Natural killer cell (primary cell): ENCODE measurements at regions not wholly inside any gene's neighbourhood (a gene's known extent, or its start where the extent isn't known, plus 50 kb on each side); places are given as distances from the start of the nearest gene placed in this dataset.
"Not testable (repeated sequence)": the region's sequence is repeated elsewhere in the genome, so short reads cannot be mapped to it uniquely, and the experiment has no call there.

Source experiments
- ATAC-seq, 3 donors: fragments of 150-1000 bp in 2 of 3; fragments of 200-7000 bp in 1 of 3; cut with Tn5 transposase; 1 replicate in 1 of 3; 2 replicates in 2 of 3; pipeline ENCODE4 v1.10.0; 2021; ENCODE audit warnings: mild to moderate bottlenecking in 2 of 3, moderate library complexity in 2 of 3
- DNase-seq, 2 donors: peaks; one replicate each; pipeline versions ENCODE4 v3.0.0 to v3.0.0-alpha.2; 2013 to 2021; ENCODE audit warnings: mixed read lengths in 1 of 2
- H3K27ac ChIP-seq: one replicate; pipeline ENCODE4 v1.5.1; 2013; ENCODE audit warnings: mild to moderate bottlenecking, low read length
- H3K27me3 ChIP-seq: one replicate; pipeline ENCODE4 v1.6.1; 2013; ENCODE audit warnings: low read length; ENCODE audit not compliant: control insufficient read depth, insufficient read depth
- H3K36me3 ChIP-seq: one replicate; pipeline ENCODE4 v1.6.1; 2013; ENCODE audit warnings: low read length; ENCODE audit not compliant: control insufficient read depth, insufficient read depth
- H3K4me1 ChIP-seq: one replicate; pipeline ENCODE4 v1.6.1; 2013; ENCODE audit warnings: low read length; ENCODE audit not compliant: control insufficient read depth, insufficient read depth
- H3K4me3 ChIP-seq: one replicate; pipeline ENCODE4 v1.5.1; 2013; ENCODE audit warnings: low read length
- H3K9me3 ChIP-seq: one replicate; pipeline ENCODE4 v1.6.1; 2013; ENCODE audit warnings: low read length; ENCODE audit not compliant: control insufficient read depth, insufficient read depth
- H3K27ac Mint-ChIP-seq, 2 donors: one replicate each; pipeline ENCODE4 v1.8.0; 2022; ENCODE audit warnings: mild to moderate bottlenecking in 2 of 2, mixed read lengths in 2 of 2, moderate library complexity in 1 of 2
- H3K27me3 Mint-ChIP-seq, 2 donors: one replicate each; pipeline ENCODE4 v1.8.0; 2022; ENCODE audit warnings: low read depth in 2 of 2, mixed read lengths in 2 of 2
- H3K36me3 Mint-ChIP-seq: one replicate; pipeline ENCODE4 v1.8.0; 2022; ENCODE audit warnings: mixed read lengths
- H3K4me1 Mint-ChIP-seq, 2 donors: one replicate each; pipeline ENCODE4 v1.8.0; 2022; ENCODE audit warnings: mixed read lengths in 2 of 2
- H3K4me3 Mint-ChIP-seq: one replicate; pipeline ENCODE4 v1.8.0; 2022; ENCODE audit warnings: mild to moderate bottlenecking, moderate library complexity, mixed read lengths
- H3K9me3 Mint-ChIP-seq, 2 donors: one replicate each; pipeline ENCODE4 v1.8.0; 2022; ENCODE audit warnings: mixed read lengths in 2 of 2
- CTCF ChIP-seq: fragments of 200-600 bp; IDR thresholded peaks from one replicate; pipeline ENCODE4 v1.8.0; 2022; ENCODE audit warnings: antibody characterized with exemption
- WGBS: methylation state at CpG from one replicate; pipeline ENCODE4 v1.1.7; 2013; ENCODE audit warnings: missing lambda C conversion rate; ENCODE audit not compliant: insufficient coverage; 5-methylcytosine and 5-hydroxymethylcytosine counted together
- intact Hi-C: fragments of 100-400 bp; cut with micrococcal nuclease; formaldehyde crosslinking; loops from one replicate; pipeline ENCODE4 v1.14.2; 2022

DNA sequence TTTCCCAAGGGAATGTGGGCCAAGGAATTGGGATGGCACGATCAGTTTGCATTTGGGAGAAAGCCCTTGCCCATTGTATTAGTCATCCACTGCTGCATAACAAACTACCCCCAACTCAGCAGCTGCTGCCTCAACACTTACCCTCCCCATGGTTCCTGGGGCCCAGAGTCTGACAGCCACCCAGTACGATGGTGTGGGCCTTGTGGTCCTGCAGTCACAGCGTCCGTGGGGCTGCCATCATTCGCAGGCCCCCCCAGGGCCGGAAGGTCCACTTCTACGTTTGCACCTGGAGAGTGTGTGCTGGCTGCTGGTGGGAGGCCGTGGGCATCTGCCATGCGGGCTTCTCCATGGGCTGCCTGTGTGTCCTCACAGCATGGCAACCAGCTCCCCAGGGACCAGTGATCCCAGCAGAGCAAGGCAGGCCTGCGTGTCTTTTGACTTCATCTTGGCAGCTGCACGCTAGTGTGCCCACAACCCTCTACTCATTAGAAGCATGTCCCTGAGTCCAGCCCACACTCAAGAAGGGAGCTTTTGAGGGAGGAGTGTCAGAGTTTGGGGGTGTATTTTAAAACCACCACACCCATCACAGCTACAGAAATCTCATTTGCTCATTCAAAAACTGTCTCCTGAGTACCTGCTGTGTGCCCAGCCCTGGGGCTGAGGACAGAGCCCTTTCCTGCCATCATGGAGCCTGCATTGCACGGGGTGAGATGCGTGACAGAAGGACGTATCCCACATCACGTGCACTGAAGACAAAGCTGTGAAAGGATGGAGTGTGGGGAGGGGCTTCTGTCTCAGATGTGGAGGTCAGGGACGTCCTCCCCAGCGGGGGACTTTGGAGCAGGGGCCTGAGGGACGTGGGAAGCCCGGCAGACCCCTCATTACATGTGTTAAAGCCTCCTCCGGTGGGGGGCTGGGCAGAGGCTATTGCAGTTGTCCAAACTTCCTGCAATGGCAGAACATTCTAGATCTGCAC lies 185.0 kb upstream of the ZNF469 start:
- no peaks in the 10 kb centered on the region for H3K36me3 ChIP-seq
- Mint-ChIP-seq H3K4me1 (peaks cover 0 to 2% of the 10 kb centered on the region in 2 donors), H3K27me3 (peaks cover 8 to 12% of the 10 kb centered on the region in 2 donors), H3K4me3 (no peak overlapping the region), H3K9me3 (peaks cover under 1% of the 10 kb centered on the region in 2 donors), H3K36me3 (no peaks in the 10 kb centered on the region), H3K27ac (no peak overlapping the region)
- H3K27ac ChIP-seq, result no peak overlapping the region
- no peak for DNase-seq
- ATAC-seq, result no peak
- 87% methylated on average over 19 of the region's 20 CpGs for WGBS
- H3K4me1 ChIP-seq, result no peaks in the 10 kb centered on the region
- H3K4me3 ChIP-seq, result no peak overlapping the region
- no peaks in the 10 kb centered on the region for H3K9me3 ChIP-seq
- intact Hi-C loops, result no loop called here
- TF ChIP-seq CTCF, result no peak
- H3K27me3 ChIP-seq, result no peaks in the 10 kb centered on the region

DNA sequence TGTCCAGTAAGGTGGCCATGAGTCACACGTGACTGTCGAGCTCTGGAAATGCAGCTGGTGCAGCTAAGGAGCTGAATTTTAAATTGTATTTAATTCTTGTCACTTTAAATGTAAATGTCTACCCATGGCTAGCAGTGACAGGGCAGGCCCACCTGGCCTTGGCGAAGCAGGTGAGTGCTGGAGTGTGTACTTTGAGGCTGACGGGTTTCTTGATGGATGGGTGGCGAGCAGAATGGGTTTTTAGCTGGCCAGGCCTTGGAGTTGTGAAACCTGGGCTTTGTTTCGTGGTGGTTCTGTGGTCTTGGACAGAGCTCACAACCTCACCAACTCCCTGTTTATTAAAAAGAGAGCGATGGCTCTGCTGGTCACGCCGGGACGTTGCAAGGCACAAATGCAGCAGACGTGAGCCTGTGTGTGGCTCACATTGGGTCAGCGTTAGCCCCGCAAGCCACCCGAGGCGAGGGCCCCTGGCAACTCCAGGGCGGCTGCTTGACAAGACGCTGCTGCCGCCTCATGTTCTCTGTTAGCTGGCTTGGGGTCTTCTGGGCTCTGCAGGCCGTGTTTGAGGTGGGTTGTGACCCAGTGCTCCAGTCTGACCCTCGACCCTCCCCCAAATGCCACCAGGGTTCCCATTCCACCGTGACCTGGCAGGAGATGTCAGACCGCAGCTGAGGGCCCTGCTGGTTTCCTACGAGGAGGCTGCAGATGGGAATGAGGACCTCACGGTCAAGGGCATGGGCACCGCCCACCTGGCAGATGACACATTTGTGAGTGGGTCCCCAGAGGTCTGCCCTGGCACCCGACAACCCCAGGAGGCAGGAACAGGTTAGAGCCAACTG lies 184.1 kb upstream of the ZNF469 start:
- H3K36me3 Mint-ChIP-seq, H3K9me3 Mint-ChIP-seq, H3K4me3 Mint-ChIP-seq, DNase-seq, H3K4me3 ChIP-seq, H3K4me1 ChIP-seq, ATAC-seq, intact Hi-C loops, H3K27ac ChIP-seq, H3K9me3 ChIP-seq, H3K36me3 ChIP-seq, H3K27ac Mint-ChIP-seq, H3K27me3 ChIP-seq, H3K4me1 Mint-ChIP-seq: not testable (repeated sequence)
- H3K27me3 Mint-ChIP-seq, result peaks cover 8 to 12% of the 10 kb centered on the region in 2 donors
- WGBS, result 90% methylated on average over 17 of the region's 26 CpGs

- DNase-seq, H3K9me3 Mint-ChIP-seq, H3K27ac Mint-ChIP-seq, H3K4me3 Mint-ChIP-seq, intact Hi-C loops, H3K4me3 ChIP-seq, H3K36me3 ChIP-seq, H3K36me3 Mint-ChIP-seq, H3K4me1 Mint-ChIP-seq, H3K4me1 ChIP-seq, H3K27ac ChIP-seq, ATAC-seq, H3K9me3 ChIP-seq, H3K27me3 ChIP-seq: not testable (repeated sequence)
- peaks cover 8 to 12% of the 10 kb centered on the region in 2 donors for H3K27me3 Mint-ChIP-seq
- 84% methylated on average over 23 of the region's 25 CpGs for WGBS
Observed at GRCh38 chr16:88199296-88200153, 183.2 kb upstream of the ZNF469 start.

DNA sequence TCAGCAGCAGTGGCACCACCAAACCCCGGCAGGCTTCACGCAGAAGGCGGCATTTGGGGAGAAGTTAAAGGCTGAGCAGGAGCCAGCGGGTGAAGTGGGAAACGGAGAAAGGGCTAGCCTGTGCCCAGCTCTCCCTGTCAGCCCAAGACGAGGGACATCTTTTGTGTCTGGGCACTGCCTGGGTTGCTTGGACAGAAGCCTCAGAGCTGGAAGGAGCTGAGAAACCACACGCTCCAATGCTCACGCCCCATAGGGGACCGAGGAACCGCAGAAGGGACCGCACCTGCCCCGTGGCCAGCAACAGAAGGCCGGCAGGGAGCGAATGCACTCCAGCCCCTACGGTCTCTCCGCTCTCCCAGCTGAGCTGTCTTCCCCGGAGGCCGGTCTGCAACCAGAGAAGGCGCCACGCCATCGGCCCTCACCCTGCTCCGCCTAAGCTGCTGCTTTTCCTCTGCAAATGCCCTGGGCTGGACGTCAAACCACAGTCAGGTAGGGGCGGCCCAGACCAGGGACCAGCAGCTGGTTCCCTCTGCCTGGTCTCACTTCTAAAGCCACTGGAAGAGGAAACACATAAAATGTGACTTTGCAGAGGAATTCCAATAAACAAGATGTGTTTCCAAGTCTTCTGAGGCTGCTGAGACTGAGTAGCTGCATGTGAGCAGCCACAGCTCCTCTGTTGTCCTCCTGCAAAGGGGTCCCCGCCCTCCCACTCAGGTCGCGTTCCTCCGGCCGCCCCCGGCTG lies 182.4 kb upstream of the ZNF469 start:
- H3K4me3 ChIP-seq, H3K27ac Mint-ChIP-seq, ATAC-seq, H3K4me1 ChIP-seq, H3K27me3 ChIP-seq, H3K27me3 Mint-ChIP-seq, H3K4me3 Mint-ChIP-seq, intact Hi-C loops, DNase-seq, H3K36me3 Mint-ChIP-seq, H3K36me3 ChIP-seq, H3K9me3 ChIP-seq, H3K4me1 Mint-ChIP-seq, H3K9me3 Mint-ChIP-seq, H3K27ac ChIP-seq: not testable (repeated sequence)
- 88% methylated on average over 26 of the region's 30 CpGs for WGBS
